GM12874 (cell line): ENCODE measurements at regions not wholly inside any gene's neighbourhood (a gene's known extent, or its start where the extent isn't known, plus 50 kb on each side); places are given as distances from the start of the nearest gene placed in this dataset.

Source experiments
- TF ChIP-seq, protein P1 (sequence below): IDR thresholded peaks from 2 replicates; pipeline ENCODE4 v1.5.1; 2011; ENCODE audit warnings: low read depth, mild to moderate bottlenecking, control low read depth, low read length, moderate library complexity; ENCODE audit not compliant: insufficient read depth

- TF ChIP-seq, protein P1, sequence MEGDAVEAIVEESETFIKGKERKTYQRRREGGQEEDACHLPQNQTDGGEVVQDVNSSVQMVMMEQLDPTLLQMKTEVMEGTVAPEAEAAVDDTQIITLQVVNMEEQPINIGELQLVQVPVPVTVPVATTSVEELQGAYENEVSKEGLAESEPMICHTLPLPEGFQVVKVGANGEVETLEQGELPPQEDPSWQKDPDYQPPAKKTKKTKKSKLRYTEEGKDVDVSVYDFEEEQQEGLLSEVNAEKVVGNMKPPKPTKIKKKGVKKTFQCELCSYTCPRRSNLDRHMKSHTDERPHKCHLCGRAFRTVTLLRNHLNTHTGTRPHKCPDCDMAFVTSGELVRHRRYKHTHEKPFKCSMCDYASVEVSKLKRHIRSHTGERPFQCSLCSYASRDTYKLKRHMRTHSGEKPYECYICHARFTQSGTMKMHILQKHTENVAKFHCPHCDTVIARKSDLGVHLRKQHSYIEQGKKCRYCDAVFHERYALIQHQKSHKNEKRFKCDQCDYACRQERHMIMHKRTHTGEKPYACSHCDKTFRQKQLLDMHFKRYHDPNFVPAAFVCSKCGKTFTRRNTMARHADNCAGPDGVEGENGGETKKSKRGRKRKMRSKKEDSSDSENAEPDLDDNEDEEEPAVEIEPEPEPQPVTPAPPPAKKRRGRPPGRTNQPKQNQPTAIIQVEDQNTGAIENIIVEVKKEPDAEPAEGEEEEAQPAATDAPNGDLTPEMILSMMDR = no peak
Measured at GRCh38 chr1:59242370-59242769, 54.5 kb upstream of the FGGY start.

DNA sequence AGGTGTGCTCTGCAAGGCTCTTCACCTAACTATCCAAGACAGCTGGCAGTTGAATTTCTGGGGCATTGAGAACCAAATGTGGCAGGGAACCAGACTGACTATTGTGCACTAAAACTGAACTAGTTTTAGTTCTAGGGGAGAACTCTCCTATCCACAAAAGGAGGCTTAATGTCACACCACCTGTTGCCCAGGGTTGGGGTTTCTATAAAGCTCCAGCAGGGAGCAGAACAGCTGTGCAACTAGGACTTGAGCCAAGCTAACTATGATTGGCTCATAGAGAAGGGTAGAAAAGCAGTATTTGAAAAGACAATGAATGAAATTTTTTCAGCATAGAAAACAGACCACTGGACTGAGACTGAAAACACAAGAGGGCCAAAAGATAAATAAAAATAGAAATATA is 53.3 kb upstream of the FGGY start:
- TF ChIP-seq, protein P1 = no peak

DNA sequence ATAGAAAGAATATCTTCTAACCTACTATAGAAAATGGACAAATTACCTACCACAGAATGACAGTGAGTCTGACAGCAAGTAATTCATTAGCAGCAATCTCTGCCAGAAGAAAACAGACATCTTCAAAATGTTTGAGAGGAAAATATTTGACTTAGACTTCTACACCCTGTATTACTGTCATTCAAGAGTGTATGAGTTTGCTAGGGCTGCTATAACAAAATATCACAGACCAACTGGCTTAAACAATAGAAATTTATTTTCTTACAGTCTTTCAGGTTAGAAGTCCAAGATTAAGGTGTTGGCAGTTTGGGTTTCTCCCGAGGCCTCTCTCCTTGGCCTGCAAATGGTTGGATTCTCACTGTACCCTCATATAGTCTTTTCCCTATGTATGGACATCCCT is 52.9 kb upstream of the FGGY start:
- TF ChIP-seq, protein P1 = no peak

GRCh38 chr1:59244891-59245290 is 52.0 kb upstream of the FGGY start:
- TF ChIP-seq, protein P1 = no peak
